ENCODE measurements at regions not wholly inside any gene's neighbourhood (a gene's known extent, or its start where the extent isn't known, plus 50 kb on each side); places are given as distances from the start of the nearest gene placed in this dataset.

- Histone ChIP-seq H3K4me3 (no peak overlapping the region), H3K4me1 (no peaks in the 10 kb centered on the region), H3K9me3 (no peaks in the 10 kb centered on the region), H3K27ac (no peak overlapping the region), H3K36me3 (no peaks in the 10 kb centered on the region), H3K27me3 (no peaks in the 10 kb centered on the region)
- no peak for DNase-seq
- no peak for TF ChIP-seq POLR2A (IDR thresholded peaks at IDR 0.05)
- TF ChIP-seq CTCF (IDR thresholded peaks at IDR 0.05), result no peak
Observed at GRCh38 chr3:160090653-160091052, 102.0 kb downstream of the IL12A start.

- H3K4me3 ChIP-seq, result no peak overlapping the region
- no peaks in the 10 kb centered on the region for H3K27me3 ChIP-seq
- no peak for TF ChIP-seq CTCF (IDR thresholded peaks at IDR 0.05)
- TF ChIP-seq POLR2A (IDR thresholded peaks at IDR 0.05), result no peak
- H3K9me3 ChIP-seq, result no peaks in the 10 kb centered on the region
- H3K4me1 ChIP-seq, result no peaks in the 10 kb centered on the region
- H3K36me3 ChIP-seq, result no peaks in the 10 kb centered on the region
- H3K27ac ChIP-seq, result no peak overlapping the region
- no peak for DNase-seq
Observed at GRCh38 chr3:160091441-160091840, 102.8 kb downstream of the IL12A start.

GRCh38 chr3:160092760-160093159 lies 104.1 kb downstream of the IL12A start:
- Histone ChIP-seq H3K27me3 (no peaks in the 10 kb centered on the region), H3K9me3 (no peaks in the 10 kb centered on the region), H3K27ac (no peak overlapping the region), H3K4me3 (no peak overlapping the region), H3K36me3 (no peaks in the 10 kb centered on the region), H3K4me1 (no peaks in the 10 kb centered on the region)
- no peak for DNase-seq
- TF ChIP-seq POLR2A (IDR thresholded peaks at IDR 0.05) (no peak), CTCF (IDR thresholded peaks at IDR 0.05) (no peak)

DNA sequence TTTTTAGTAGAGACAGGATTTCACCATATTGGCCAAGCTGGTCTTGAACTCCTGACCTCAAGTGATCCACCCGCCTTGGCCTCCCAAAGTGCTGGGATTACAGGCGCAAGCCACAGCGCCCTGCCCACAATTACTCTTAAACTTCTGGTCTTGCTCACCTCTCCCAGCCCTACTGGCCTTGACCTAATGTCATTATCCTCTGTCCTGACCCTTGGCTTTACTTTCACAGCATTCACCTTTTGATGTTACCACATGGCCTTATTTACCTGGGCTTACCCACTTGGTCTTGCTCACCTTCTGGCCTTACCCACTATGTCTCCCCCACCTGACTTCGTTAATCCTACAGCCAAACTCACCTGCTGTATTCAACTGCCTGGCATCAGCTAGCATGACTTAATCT lies 105.9 kb downstream of the IL12A start:
- TF ChIP-seq POLR2A (IDR thresholded peaks at IDR 0.05) (no peak), CTCF (IDR thresholded peaks at IDR 0.05) (no peak)
- no peaks in the 10 kb centered on the region for H3K9me3 ChIP-seq
- DNase-seq, result no peak

DNA sequence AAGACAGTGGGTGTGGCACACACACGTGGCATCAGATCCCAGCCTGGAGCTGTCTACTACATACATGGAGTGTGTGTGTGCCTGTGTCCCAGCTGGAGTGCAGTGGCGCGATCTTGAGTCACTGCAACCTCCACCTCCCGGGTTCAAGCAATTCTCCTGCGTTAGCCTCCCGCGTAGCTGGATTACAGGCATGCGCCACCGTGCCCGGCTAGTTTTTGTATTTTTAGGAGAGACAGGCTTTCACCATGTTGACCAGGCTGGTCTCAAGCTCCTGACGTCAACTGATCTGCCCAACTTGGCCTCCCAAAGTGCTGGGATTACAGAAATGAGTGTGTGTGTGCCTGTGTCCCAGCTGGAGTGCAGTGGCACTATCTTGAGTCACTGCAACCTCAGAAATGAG lies 108.8 kb downstream of the IL12A start:
- Histone ChIP-seq H3K9me3 (no peaks in the 10 kb centered on the region), H3K4me3 (no peak overlapping the region), H3K36me3 (no peaks in the 10 kb centered on the region), H3K27me3 (no peaks in the 10 kb centered on the region), H3K4me1 (no peaks in the 10 kb centered on the region), H3K27ac (no peak overlapping the region)
- DNase-seq, result no peak
- TF ChIP-seq CTCF (IDR thresholded peaks at IDR 0.05), result no peak
- TF ChIP-seq POLR2A (IDR thresholded peaks at IDR 0.05), result no peak

More for the DNA sequence above, 105.9 kb downstream of the IL12A start:
- Histone ChIP-seq H3K4me1 (no peaks in the 10 kb centered on the region), H3K4me3 (no peak overlapping the region), H3K27me3 (no peaks in the 10 kb centered on the region), H3K36me3 (no peaks in the 10 kb centered on the region), H3K27ac (no peak overlapping the region)

GRCh38 chr3:160098261-160098908 lies 109.8 kb downstream of the IL12A start:
- H3K9me3 ChIP-seq, result no peaks in the 10 kb centered on the region
- no peak for DNase-seq
- TF ChIP-seq CTCF (IDR thresholded peaks at IDR 0.05) (no peak), POLR2A (IDR thresholded peaks at IDR 0.05) (no peak)
- no peaks in the 10 kb centered on the region for H3K4me1 ChIP-seq
- no peaks in the 10 kb centered on the region for H3K36me3 ChIP-seq
- no peak overlapping the region for H3K27ac ChIP-seq
- no peak overlapping the region for H3K4me3 ChIP-seq
- H3K27me3 ChIP-seq, result no peaks in the 10 kb centered on the region
